H1 (cell line): ENCODE measurements at regions not wholly inside any gene's neighbourhood (a gene's known extent, or its start where the extent isn't known, plus 50 kb on each side); places are given as distances from the start of the nearest gene placed in this dataset.
"Not testable (repeated sequence)": the region's sequence is repeated elsewhere in the genome, so short reads cannot be mapped to it uniquely, and the experiment has no call there.

Experiments used
- CTCF ChIA-PET: fragments of 300-600 bp; sonication (Branson Sonifier 250); formaldehyde crosslinking; loops from one replicate; lab custom pipeline; 2021; ENCODE audit not compliant: partially characterized antibody; lab: Charles Lee
- POLR2A ChIA-PET: fragments of 300-600 bp; sonication (Branson Sonifier 250); formaldehyde crosslinking; loops from one replicate; lab custom pipeline; 2021; ENCODE audit warnings: inconsistent platforms; ENCODE audit not compliant: partially characterized antibody; lab: Charles Lee
- DNase-seq, 2 experiments: peaks; one replicate each; pipeline versions ENCODE4 v3.0.0 to v3.0.0-alpha.2; 2010 to 2022; ENCODE audit warnings: low spot score in 2 of 2, low read depth in 1 of 2, mixed read lengths in 1 of 2
- FAIRE-seq: peaks from 2 replicates; lab custom pipeline; 2011; peaks lifted over from hg19 to GRCh38; lab: Jason Lieb, UNC
- H2AFZ ChIP-seq: 2 replicates; pipeline ENCODE4 v1.8.1; 2012; ENCODE audit warnings: low read length, inconsistent platforms
- H2AK5ac ChIP-seq: 2 replicates; pipeline ENCODE4 v1.6.1; 2013; ENCODE audit warnings: low read depth, low read length
- H2BK120ac ChIP-seq: replicated peaks from 2 replicates; pipeline ENCODE3; 2013; ENCODE audit warnings: low read depth, low read length, inconsistent platforms
- H2BK12ac ChIP-seq: 2 replicates; pipeline ENCODE4 v1.6.1; 2013; ENCODE audit warnings: low read depth, low read length
- H2BK15ac ChIP-seq: 2 replicates; pipeline ENCODE4 v1.6.1; 2013; ENCODE audit warnings: low read length
- H2BK20ac ChIP-seq: 2 replicates; pipeline ENCODE4 v1.6.1; 2013; ENCODE audit warnings: low read length
- H2BK5ac ChIP-seq: 2 replicates; pipeline ENCODE4 v1.6.1; 2013; ENCODE audit warnings: low read depth, low read length
- H3K14ac ChIP-seq: 2 replicates; pipeline ENCODE4 v1.6.1; 2013; ENCODE audit warnings: inconsistent platforms; ENCODE audit not compliant: insufficient read length
- H3K18ac ChIP-seq: 2 replicates; pipeline ENCODE4 v1.6.1; 2013; ENCODE audit warnings: low read length; ENCODE audit errors: extremely low read depth
- H3K23ac ChIP-seq: 2 replicates; pipeline ENCODE4 v1.6.1; 2013; ENCODE audit warnings: inconsistent platforms; ENCODE audit not compliant: insufficient read length
- H3K23me2 ChIP-seq: 2 replicates; pipeline ENCODE4 v1.6.1; 2013; ENCODE audit warnings: low read depth, low read length
- H3K27ac ChIP-seq: 2 replicates; pipeline ENCODE4 v1.6.1; 2011; ENCODE audit warnings: low read depth, low read length, inconsistent platforms
- H3K27me3 ChIP-seq, 4 experiments: replicated peaks in 1 of 4; 1 replicate in 1 of 4; 2 replicates in 3 of 4; pipeline versions ENCODE4 v1.6.1 to v1.8.1; 2011 to 2013; ENCODE audit warnings: low read length in 3 of 4, mild to moderate bottlenecking in 3 of 4, inconsistent platforms in 2 of 4, mixed read lengths in 2 of 4, moderate library complexity in 1 of 4; ENCODE audit not compliant: control insufficient read depth in 3 of 4, insufficient read depth in 3 of 4; ENCODE audit errors: extremely low read depth in 1 of 4
- H3K36me3 ChIP-seq, 4 experiments: 2 replicates each; pipeline versions ENCODE4 v1.6.1 to v1.8.1; 2011 to 2013; ENCODE audit warnings: mild to moderate bottlenecking in 4 of 4, low read length in 3 of 4, moderate library complexity in 2 of 4, control low read depth in 1 of 4, inconsistent platforms in 1 of 4; ENCODE audit not compliant: insufficient read depth in 4 of 4, control insufficient read depth in 2 of 4
- H3K4ac ChIP-seq: replicated peaks from 2 replicates; pipeline ENCODE3; 2013; ENCODE audit warnings: low read length, low read depth, mixed read lengths, inconsistent platforms; ENCODE audit not compliant: insufficient read length
- H3K4me1 ChIP-seq, 4 experiments: replicated peaks in 1 of 4; 1 replicate in 1 of 4; 2 replicates in 3 of 4; pipeline versions ENCODE4 v1.6.1 to v1.8.1; 2011 to 2013; ENCODE audit warnings: low read length in 3 of 4, inconsistent platforms in 2 of 4, mixed read lengths in 1 of 4; ENCODE audit not compliant: insufficient read depth in 4 of 4, control insufficient read depth in 3 of 4
- H3K4me2 ChIP-seq, 2 experiments: 2 replicates each; pipeline versions ENCODE4 v1.6.1 to v1.8.1; 2011 to 2013; ENCODE audit warnings: low read depth in 2 of 2, low read length in 2 of 2, control low read depth in 1 of 2, inconsistent platforms in 1 of 2, mild to moderate bottlenecking in 1 of 2; ENCODE audit not compliant: insufficient read depth in 1 of 2
- H3K4me3 ChIP-seq, 4 experiments: fragments of 200-600, 300-600 bp in 1 of 4; sonication (generic), shearing (Covaris generic), sonication (Bioruptor Twin) in 1 of 4; 2 replicates each; pipeline versions ENCODE4 v1.5.1 to v1.8.1; 2011 to 2016; ENCODE audit warnings: low read length in 4 of 4, low read depth in 3 of 4, control low read depth in 2 of 4, inconsistent platforms in 2 of 4, mild to moderate bottlenecking in 2 of 4, mixed read lengths in 1 of 4, moderate library complexity in 1 of 4; ENCODE audit not compliant: insufficient read depth in 2 of 4; ENCODE audit errors: extremely low read depth in 1 of 4
- H3K56ac ChIP-seq: replicated peaks from 2 replicates; pipeline ENCODE3; 2013; ENCODE audit warnings: low read depth, mild to moderate bottlenecking, mixed read lengths, low read length, inconsistent platforms; ENCODE audit not compliant: insufficient read length
- H3K79me1 ChIP-seq: 2 replicates; pipeline ENCODE4 v1.6.1; 2013; ENCODE audit warnings: low read depth, low read length, control low read depth
- H3K79me2 ChIP-seq, 2 experiments: 2 replicates each; pipeline versions ENCODE4 v1.6.1 to v1.8.1; 2012 to 2013; ENCODE audit warnings: low read length in 2 of 2, mild to moderate bottlenecking in 2 of 2, inconsistent platforms in 1 of 2; ENCODE audit not compliant: insufficient read depth in 2 of 2, control insufficient read depth in 1 of 2
- H3K9ac ChIP-seq, 4 experiments: replicated peaks in 1 of 4; 1 replicate in 1 of 4; 2 replicates in 3 of 4; pipeline versions ENCODE4 v1.6.1 to v1.8.1; 2011 to 2013; ENCODE audit warnings: low read depth in 3 of 4, low read length in 3 of 4, control low read depth in 2 of 4, mild to moderate bottlenecking in 2 of 4, moderate library complexity in 2 of 4, inconsistent platforms in 1 of 4; ENCODE audit errors: extremely low read depth in 1 of 4
- H3K9me3 ChIP-seq, 2 experiments: 2 replicates each; pipeline versions ENCODE4 v1.6.1 to v1.8.1; 2012 to 2013; ENCODE audit warnings: mild to moderate bottlenecking in 2 of 2, moderate library complexity in 2 of 2, control low read depth in 1 of 2, inconsistent platforms in 1 of 2, low read depth in 1 of 2, low read length in 1 of 2, mixed read lengths in 1 of 2; ENCODE audit not compliant: insufficient read depth in 2 of 2
- H4K20me1 ChIP-seq, 2 experiments: replicated peaks in 1 of 2; 2 replicates each; pipeline versions ENCODE3 to v1.8.1; 2011 to 2013; ENCODE audit warnings: inconsistent platforms in 2 of 2, low read length in 2 of 2, mild to moderate bottlenecking in 1 of 2; ENCODE audit not compliant: insufficient read depth in 2 of 2, control insufficient read depth in 1 of 2
- H4K5ac ChIP-seq: 2 replicates; pipeline ENCODE4 v1.6.1; 2013; ENCODE audit warnings: low read length, low read depth, mixed read lengths, inconsistent platforms; ENCODE audit not compliant: insufficient read length
- H4K8ac ChIP-seq: 2 replicates; pipeline ENCODE4 v1.8.0; 2013; ENCODE audit warnings: mild to moderate bottlenecking, moderate library complexity, low read length, inconsistent platforms; ENCODE audit not compliant: insufficient read depth; ENCODE audit errors: extremely low read depth
- H4K91ac ChIP-seq: replicated peaks from 2 replicates; pipeline ENCODE3; 2013; ENCODE audit warnings: low read length, mixed read lengths, inconsistent platforms; ENCODE audit not compliant: insufficient read length
- WGBS, 2 experiments: shearing (Covaris generic) in 1 of 2; methylation state at CpG; one replicate each; pipeline versions ENCODE4 v1.1.6 to v1.1.7; 2013 to 2015; ENCODE audit warnings: low lambda C conversion rate in 2 of 2, mixed read lengths in 2 of 2, inconsistent platforms in 1 of 2, low coverage in 1 of 2, missing lambda C conversion rate in 1 of 2; ENCODE audit not compliant: insufficient replicate concordance in 2 of 2, insufficient coverage in 1 of 2, insufficient read length in 1 of 2; ENCODE audit errors: extremely low coverage in 1 of 2, missing lambda C conversion rate in 1 of 2; 5-methylcytosine and 5-hydroxymethylcytosine counted together

GRCh38 chr9:108047777-108048176, 558.2 kb upstream of the KLF4 start:
- H2BK12ac ChIP-seq, H2BK120ac ChIP-seq, H3K56ac ChIP-seq, H3K79me2 ChIP-seq, DNase-seq, H2BK5ac ChIP-seq, H3K36me3 ChIP-seq, H2AK5ac ChIP-seq, H3K4me2 ChIP-seq, FAIRE-seq, H4K5ac ChIP-seq, H2AFZ ChIP-seq, H3K27me3 ChIP-seq, H3K4me3 ChIP-seq, H3K27ac ChIP-seq, H4K91ac ChIP-seq, POLR2A ChIA-PET, H2BK20ac ChIP-seq, H4K20me1 ChIP-seq, H3K9me3 ChIP-seq, H3K4ac ChIP-seq, H3K9ac ChIP-seq, CTCF ChIA-PET, H3K79me1 ChIP-seq, H3K23me2 ChIP-seq, H4K8ac ChIP-seq, H3K4me1 ChIP-seq, H2BK15ac ChIP-seq, H3K18ac ChIP-seq, H3K14ac ChIP-seq, H3K23ac ChIP-seq: not testable (repeated sequence)
- 80% methylated on average over 1 of the region's 1 CpG; no CpG with 5 or more reads in 1 of the 2 experiments for WGBS, 2 experiments
